Activated T-cell treated with anti-CD3 and anti-CD28 coated beads, Interleukin-2, amount 50 U/mL, for 72 hours (primary cell): ENCODE measurements at regions not wholly inside any gene's neighbourhood (a gene's known extent, or its start where the extent isn't known, plus 50 kb on each side); places are given as distances from the start of the nearest gene placed in this dataset.

Source experiments
- ATAC-seq, 2 donors: fragments of 150-1000 bp; cut with Tn5 transposase; replicated peaks in 1 of 2; 2 replicates each; pipeline ENCODE4 v1.10.0; 2021; ENCODE audit warnings: moderate library complexity in 2 of 2, mild to moderate bottlenecking in 1 of 2
- DNase-seq, 2 donors: peaks; one replicate each; pipeline ENCODE4 v3.0.0; 2021 to 2022; ENCODE audit warnings: mixed read lengths in 1 of 2
- H3K27ac Mint-ChIP-seq: one replicate; pipeline ENCODE4 v1.8.0; 2022; ENCODE audit warnings: mild to moderate bottlenecking, moderate library complexity, mixed read lengths
- H3K27me3 Mint-ChIP-seq: one replicate; pipeline ENCODE4 v1.8.0; 2022; ENCODE audit warnings: low read depth, mixed read lengths
- H3K36me3 Mint-ChIP-seq, 2 donors: one replicate each; pipeline ENCODE4 v1.8.0; 2022; ENCODE audit warnings: mixed read lengths in 2 of 2, mild to moderate bottlenecking in 1 of 2; ENCODE audit not compliant: insufficient read depth in 2 of 2
- H3K4me1 Mint-ChIP-seq: one replicate; pipeline ENCODE4 v1.8.0; 2022; ENCODE audit warnings: low read depth, mixed read lengths
- H3K4me3 Mint-ChIP-seq, 2 donors: one replicate each; pipeline ENCODE4 v1.8.0; 2022; ENCODE audit warnings: mild to moderate bottlenecking in 2 of 2, mixed read lengths in 2 of 2, moderate library complexity in 2 of 2
- H3K9me3 Mint-ChIP-seq, 2 donors: one replicate each; pipeline ENCODE4 v1.8.0; 2022; ENCODE audit warnings: mixed read lengths in 2 of 2

DNA sequence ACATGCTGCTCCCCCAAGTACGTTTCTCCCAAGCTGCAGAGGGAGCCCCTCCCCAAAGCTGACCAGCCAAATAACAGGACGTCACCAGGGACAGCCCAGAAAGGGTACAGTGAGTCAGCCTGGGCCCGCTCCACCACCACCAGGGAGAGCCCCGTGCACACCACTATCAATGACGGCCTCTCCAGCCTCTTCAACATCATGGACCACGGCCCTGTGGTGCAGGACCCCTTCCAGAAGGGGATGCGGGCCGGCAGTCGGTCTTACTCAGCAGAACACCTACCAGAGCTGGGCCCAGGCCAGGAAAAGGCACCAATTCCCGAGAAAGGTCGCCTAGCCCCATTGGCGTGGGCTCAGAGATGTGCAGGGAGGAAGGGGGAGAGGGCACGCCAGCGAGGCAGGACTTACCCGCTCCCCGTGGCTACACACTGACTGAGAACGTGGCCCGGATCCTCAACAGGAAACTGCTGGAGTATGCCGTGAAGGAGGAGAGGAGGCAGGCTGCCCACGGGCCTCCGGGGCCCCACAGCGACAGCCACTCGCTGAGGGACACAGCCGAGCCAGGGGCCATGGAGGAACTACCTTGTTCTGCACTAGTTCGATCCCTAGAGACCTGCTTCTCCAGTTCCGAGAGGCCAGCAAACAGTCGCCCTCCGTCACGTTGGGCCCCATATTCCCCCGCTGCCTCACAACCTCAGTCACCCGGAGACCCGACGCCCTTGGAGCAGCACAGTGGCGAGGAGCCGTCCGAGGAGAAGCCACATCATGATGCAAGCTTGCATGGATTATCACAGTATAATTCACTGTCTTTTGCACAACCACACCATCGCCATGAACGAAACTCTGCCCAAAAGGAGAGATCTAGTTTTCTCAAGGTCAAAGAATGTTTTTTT is 815.9 kb upstream of the KLHL1 start:
- Mint-ChIP-seq H3K4me3 (no peak overlapping the region), H3K27me3 (no peaks in the 10 kb centered on the region), H3K27ac (no peak overlapping the region), H3K36me3 (no peaks in the 10 kb centered on the region), H3K9me3 (peaks cover 0 to 4% of the 10 kb centered on the region in 2 donors), H3K4me1 (no peaks in the 10 kb centered on the region)
- DNase-seq (no peak), ATAC-seq (no peak)

- DNase-seq, result no peak
- H3K27ac Mint-ChIP-seq, result no peak overlapping the region
- no peaks in the 10 kb centered on the region for H3K36me3 Mint-ChIP-seq
- H3K4me1 Mint-ChIP-seq, result no peaks in the 10 kb centered on the region
- peaks cover 0 to 1% of the 10 kb centered on the region in 2 donors for H3K9me3 Mint-ChIP-seq
- H3K27me3 Mint-ChIP-seq, result no peaks in the 10 kb centered on the region
- no peak overlapping the region for H3K4me3 Mint-ChIP-seq
- ATAC-seq, result no peak
These were observed 803.0 kb upstream of the KLHL1 start for GRCh38 chr13:70911286-70911685.

GRCh38 chr13:70908795-70909194 is 800.5 kb upstream of the KLHL1 start:
- no peak for ATAC-seq
- H3K9me3 Mint-ChIP-seq, result peaks cover 0 to 2% of the 10 kb centered on the region in 2 donors
- no peaks in the 10 kb centered on the region for H3K4me1 Mint-ChIP-seq
- H3K27ac Mint-ChIP-seq, result no peak overlapping the region
- H3K36me3 Mint-ChIP-seq, result no peaks in the 10 kb centered on the region
- DNase-seq, result no peak
- H3K27me3 Mint-ChIP-seq, result no peaks in the 10 kb centered on the region
- no peak overlapping the region for H3K4me3 Mint-ChIP-seq

DNA sequence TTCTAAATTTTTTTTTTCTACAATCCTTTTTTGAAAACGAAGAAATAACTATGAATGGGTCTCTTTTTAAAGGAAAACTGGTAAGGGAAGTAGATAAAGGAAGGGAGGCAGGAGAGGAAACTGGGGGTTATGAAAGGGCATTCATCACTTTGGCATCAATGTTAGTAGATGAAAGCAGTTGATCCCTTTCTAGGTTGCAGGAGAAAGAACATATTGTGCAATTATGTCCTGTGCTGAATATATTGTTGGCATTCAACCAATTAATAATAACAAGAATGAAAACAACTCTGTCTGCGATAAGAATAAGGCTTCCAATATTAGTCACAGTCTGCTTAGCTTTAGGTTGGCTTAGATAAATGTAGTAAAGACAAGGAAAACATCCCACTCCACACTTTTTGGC is 796.8 kb upstream of the KLHL1 start:
- no peak overlapping the region for H3K4me3 Mint-ChIP-seq
- peaks cover 0 to 2% of the 10 kb centered on the region in 2 donors for H3K9me3 Mint-ChIP-seq
- no peaks in the 10 kb centered on the region for H3K27me3 Mint-ChIP-seq
- ATAC-seq, result no peak
- DNase-seq, result no peak
- H3K27ac Mint-ChIP-seq, result no peak overlapping the region
- H3K36me3 Mint-ChIP-seq, result no peaks in the 10 kb centered on the region
- no peaks in the 10 kb centered on the region for H3K4me1 Mint-ChIP-seq

GRCh38 chr13:70896136-70896535 is 787.9 kb upstream of the KLHL1 start:
- no peaks in the 10 kb centered on the region for H3K36me3 Mint-ChIP-seq
- no peaks in the 10 kb centered on the region for H3K27me3 Mint-ChIP-seq
- H3K4me3 Mint-ChIP-seq, result no peak overlapping the region
- ATAC-seq (no peak), DNase-seq (no peak)
- no peak overlapping the region for H3K27ac Mint-ChIP-seq
- H3K9me3 Mint-ChIP-seq, result no peaks in the 10 kb centered on the region
- H3K4me1 Mint-ChIP-seq, result no peaks in the 10 kb centered on the region

- DNase-seq, result no peak
- ATAC-seq, result no peak
- Mint-ChIP-seq H3K9me3 (no peaks in the 10 kb centered on the region), H3K36me3 (no peaks in the 10 kb centered on the region), H3K4me1 (no peaks in the 10 kb centered on the region), H3K4me3 (no peak overlapping the region), H3K27ac (no peak overlapping the region), H3K27me3 (no peaks in the 10 kb centered on the region)
These were observed 787.3 kb upstream of the KLHL1 start for GRCh38 chr13:70895599-70895998.

DNA sequence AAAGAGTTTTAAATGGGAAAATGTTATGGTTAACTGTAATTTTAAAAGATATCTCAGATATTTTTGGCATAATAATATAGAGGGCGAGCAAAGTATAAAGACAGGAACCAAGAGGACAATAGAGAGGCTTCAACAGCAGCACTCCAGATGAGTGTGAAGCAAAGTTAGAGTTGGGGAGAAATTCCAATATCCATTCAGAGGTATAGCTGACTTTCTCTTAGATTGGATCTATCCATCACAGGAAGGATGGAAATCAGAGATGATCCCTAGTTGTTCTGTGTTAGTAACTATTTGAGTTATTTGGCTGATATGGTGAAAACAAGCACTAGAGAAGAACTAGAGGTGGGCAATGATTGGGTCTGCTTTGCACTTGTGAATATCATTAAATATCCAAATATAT is 786.0 kb upstream of the KLHL1 start:
- Mint-ChIP-seq H3K36me3 (no peaks in the 10 kb centered on the region), H3K27ac (no peak overlapping the region), H3K9me3 (peaks cover 0 to under 1% of the 10 kb centered on the region in 2 donors), H3K4me1 (no peaks in the 10 kb centered on the region), H3K27me3 (no peaks in the 10 kb centered on the region), H3K4me3 (no peak overlapping the region)
- ATAC-seq, result no peak
- DNase-seq, result no peak

- no peak for DNase-seq
- Mint-ChIP-seq H3K27me3 (no peaks in the 10 kb centered on the region), H3K9me3 (peaks cover 1 to 3% of the 10 kb centered on the region in 2 donors), H3K4me1 (no peaks in the 10 kb centered on the region), H3K27ac (no peak overlapping the region), H3K36me3 (no peaks in the 10 kb centered on the region), H3K4me3 (no peak overlapping the region)
- ATAC-seq, result no peak
These were observed 785.6 kb upstream of the KLHL1 start for GRCh38 chr13:70893832-70894231.

DNA sequence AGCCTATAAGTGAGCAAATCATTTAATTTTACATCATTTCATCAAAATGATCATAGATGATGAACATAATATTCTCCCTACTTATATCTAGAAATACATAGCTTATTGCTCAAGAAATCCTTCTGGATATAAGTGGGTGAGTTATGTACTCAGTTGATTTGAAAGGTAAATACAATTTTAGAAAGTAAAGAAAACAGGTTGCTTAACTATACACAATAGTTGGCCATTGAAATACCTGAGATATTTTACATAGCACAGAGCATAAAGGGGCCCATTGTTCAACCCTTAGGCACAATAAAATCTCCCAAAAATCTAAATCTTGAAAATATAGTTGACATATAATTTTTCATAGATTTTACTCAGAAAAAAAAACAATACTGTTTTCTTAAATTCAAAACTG is 782.0 kb upstream of the KLHL1 start:
- H3K27ac Mint-ChIP-seq, result no peak overlapping the region
- ATAC-seq, result no peak
- no peak overlapping the region for H3K4me3 Mint-ChIP-seq
- H3K4me1 Mint-ChIP-seq, result no peaks in the 10 kb centered on the region
- no peaks in the 10 kb centered on the region for H3K27me3 Mint-ChIP-seq
- no peak for DNase-seq
- peaks cover 4 to 6% of the 10 kb centered on the region in 2 donors for H3K9me3 Mint-ChIP-seq
- no peaks in the 10 kb centered on the region for H3K36me3 Mint-ChIP-seq

DNA sequence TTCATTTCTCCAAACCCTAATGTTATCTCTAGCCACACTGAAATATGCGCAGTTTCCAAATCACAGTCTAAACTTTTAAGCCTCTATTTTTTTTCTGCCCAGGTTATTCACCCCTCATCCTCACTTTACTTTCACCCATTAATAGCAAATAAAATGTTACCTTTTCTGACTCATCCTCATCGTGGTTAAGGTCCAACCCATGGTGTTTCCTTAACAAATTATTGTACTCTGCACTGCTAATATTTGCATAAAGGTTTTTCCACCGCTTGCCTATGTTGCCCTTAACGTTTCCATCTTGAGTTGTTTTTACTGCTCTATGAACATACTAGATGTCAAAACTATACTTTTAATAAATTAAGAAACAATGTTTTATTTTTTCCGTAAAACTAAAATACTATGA is 780.9 kb upstream of the KLHL1 start:
- no peak overlapping the region for H3K4me3 Mint-ChIP-seq
- no peaks in the 10 kb centered on the region for H3K27me3 Mint-ChIP-seq
- DNase-seq (no peak), ATAC-seq (no peak)
- no peaks in the 10 kb centered on the region for H3K4me1 Mint-ChIP-seq
- no peak overlapping the region for H3K27ac Mint-ChIP-seq
- H3K36me3 Mint-ChIP-seq, result no peaks in the 10 kb centered on the region
- H3K9me3 Mint-ChIP-seq, result peaks cover 4 to 7% of the 10 kb centered on the region in 2 donors

- Mint-ChIP-seq H3K27me3 (no peaks in the 10 kb centered on the region), H3K36me3 (no peaks in the 10 kb centered on the region), H3K4me1 (no peaks in the 10 kb centered on the region), H3K9me3 (peaks cover 4 to 8% of the 10 kb centered on the region in 2 donors), H3K4me3 (no peak overlapping the region), H3K27ac (no peak overlapping the region)
- ATAC-seq, result no peak
- no peak for DNase-seq
These were observed 775.9 kb upstream of the KLHL1 start for GRCh38 chr13:70884196-70884595.

GRCh38 chr13:70874636-70875035 is 766.4 kb upstream of the KLHL1 start:
- Mint-ChIP-seq H3K27ac (no peak overlapping the region), H3K4me3 (no peak overlapping the region)

DNA sequence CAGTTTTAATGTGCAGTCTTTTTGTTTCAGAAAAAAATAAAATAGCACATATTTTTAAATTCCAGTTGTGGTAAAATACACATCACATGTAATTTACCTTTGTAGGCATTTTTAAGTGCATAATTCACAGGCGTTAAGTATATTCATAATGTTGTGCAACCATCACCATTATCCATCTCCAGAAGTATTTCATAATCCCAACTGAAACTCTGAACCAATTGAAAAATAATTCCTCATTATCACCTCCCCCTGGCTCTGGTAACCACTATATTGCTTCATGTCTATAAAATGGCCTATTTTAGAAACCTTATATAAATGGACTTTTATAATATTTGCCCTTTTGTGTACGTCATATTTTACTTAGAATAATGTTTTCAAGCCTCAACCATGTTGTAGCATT is 756.5 kb upstream of the KLHL1 start:
- no peak for ATAC-seq
- Mint-ChIP-seq H3K4me1 (no peaks in the 10 kb centered on the region), H3K27ac (no peak overlapping the region)

More at GRCh38 chr13:70874636-70875035, 766.4 kb upstream of the KLHL1 start:
- Mint-ChIP-seq H3K9me3 (peaks cover 3% of the 10 kb centered on the region in 2 donors), H3K4me1 (no peaks in the 10 kb centered on the region), H3K36me3 (no peaks in the 10 kb centered on the region), H3K27me3 (no peaks in the 10 kb centered on the region)
- DNase-seq (no peak), ATAC-seq (no peak)

DNA sequence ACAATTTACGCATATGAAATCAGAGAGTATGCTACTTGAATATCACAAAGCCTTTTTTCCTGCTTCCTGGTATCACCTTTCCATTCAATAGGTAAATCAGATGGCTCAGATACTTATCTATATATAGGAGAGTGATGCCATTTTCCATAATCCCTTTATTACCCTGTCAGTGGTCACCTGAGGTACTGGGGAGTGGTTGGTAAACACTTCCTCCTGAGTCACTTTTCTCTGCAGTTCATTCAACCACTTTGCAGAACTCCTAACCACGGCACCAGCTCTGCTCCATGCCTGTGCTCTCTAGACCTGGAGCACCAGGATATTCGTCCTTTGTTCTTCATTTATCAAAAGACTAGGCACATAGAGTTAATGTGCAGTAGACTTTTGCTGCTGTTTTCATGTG is 748.5 kb upstream of the KLHL1 start:
- H3K4me3 Mint-ChIP-seq, result no peak overlapping the region

More for the DNA sequence above, 756.5 kb upstream of the KLHL1 start:
- H3K27me3 Mint-ChIP-seq, result no peaks in the 10 kb centered on the region
- no peak for DNase-seq
- H3K4me3 Mint-ChIP-seq, result no peak overlapping the region
- peaks cover 0 to 4% of the 10 kb centered on the region in 2 donors for H3K36me3 Mint-ChIP-seq
- H3K9me3 Mint-ChIP-seq, result peaks cover 6 to 7% of the 10 kb centered on the region in 2 donors

More for the DNA sequence above, 748.5 kb upstream of the KLHL1 start:
- Mint-ChIP-seq H3K27ac (no peak overlapping the region), H3K4me1 (no peaks in the 10 kb centered on the region), H3K36me3 (peaks cover 0 to 4% of the 10 kb centered on the region in 2 donors), H3K27me3 (no peaks in the 10 kb centered on the region), H3K9me3 (peaks cover 5 to 7% of the 10 kb centered on the region in 2 donors)
- no peak for DNase-seq
- ATAC-seq, result no peak
